Mammary epithelial cell (primary cell): ENCODE measurements at regions not wholly inside any gene's neighbourhood (a gene's known extent, or its start where the extent isn't known, plus 50 kb on each side); places are given as distances from the start of the nearest gene placed in this dataset.

Experiments used
- CTCF ChIP-seq, 2 donors: IDR thresholded peaks in 1 of 2; conservative IDR thresholded peaks in 1 of 2; 2 replicates each; pipeline ENCODE4 v1.5.1; 2011 to 2012; ENCODE audit warnings: inconsistent platforms in 2 of 2, low read length in 2 of 2, mild to moderate bottlenecking in 2 of 2, control low read depth in 1 of 2, low read depth in 1 of 2; ENCODE audit not compliant: insufficient read depth in 1 of 2; ENCODE audit errors: extremely low read depth in 1 of 2
- EZH2 ChIP-seq: IDR thresholded peaks from 2 replicates; pipeline ENCODE4 v1.6.1; 2012; ENCODE audit warnings: low read length, inconsistent platforms, borderline replicate concordance

- no peak for TF ChIP-seq CTCF (conservative IDR thresholded peaks at IDR 0.05 in 1 of 2, IDR thresholded peaks at IDR 0.05 in 1 of 2; ENCODE audit: extremely low read depth in 1 of 2, insufficient read depth in 1 of 2, low read depth in 1 of 2, low read length in 2 of 2)
- no peak for TF ChIP-seq EZH2
Measured at GRCh38 chr5:30325795-30326194, 867.7 kb upstream of the CDH6 start.
